Vagina (tissue), 2 donors: ENCODE measurements at regions not wholly inside any gene's neighbourhood (a gene's known extent, or its start where the extent isn't known, plus 50 kb on each side); places are given as distances from the start of the nearest gene placed in this dataset.

Experiments
- POLR2A ChIP-seq, 2 donors: fragments of 450-650 bp; IDR thresholded peaks; one replicate each; pipeline ENCODE4 v1.6.1; 2017; ENCODE audit warnings: antibody characterized with exemption in 2 of 2, mild to moderate bottlenecking in 2 of 2, moderate library complexity in 2 of 2
- POLR2AphosphoS5 ChIP-seq, 2 donors: sonication (generic); formaldehyde crosslinking; IDR thresholded peaks; one replicate each; pipeline ENCODE4 v1.9.0; 2017; ENCODE audit warnings: antibody characterized with exemption in 2 of 2, mild to moderate bottlenecking in 2 of 2, low read depth in 1 of 2; ENCODE audit not compliant: insufficient read depth in 1 of 2
- TF ChIP-seq, protein P1 (sequence below), 3 experiments: fragments of 450-650 bp in 2 of 3; fragments of 200-600 bp in 1 of 3; sonication (generic) in 1 of 3; IDR thresholded peaks; one replicate each; pipeline ENCODE4 v1.5.1; 2017 to 2019; ENCODE audit warnings: antibody characterized with exemption in 3 of 3, mild to moderate bottlenecking in 2 of 3, moderate library complexity in 2 of 3

- TF ChIP-seq, protein P1, sequence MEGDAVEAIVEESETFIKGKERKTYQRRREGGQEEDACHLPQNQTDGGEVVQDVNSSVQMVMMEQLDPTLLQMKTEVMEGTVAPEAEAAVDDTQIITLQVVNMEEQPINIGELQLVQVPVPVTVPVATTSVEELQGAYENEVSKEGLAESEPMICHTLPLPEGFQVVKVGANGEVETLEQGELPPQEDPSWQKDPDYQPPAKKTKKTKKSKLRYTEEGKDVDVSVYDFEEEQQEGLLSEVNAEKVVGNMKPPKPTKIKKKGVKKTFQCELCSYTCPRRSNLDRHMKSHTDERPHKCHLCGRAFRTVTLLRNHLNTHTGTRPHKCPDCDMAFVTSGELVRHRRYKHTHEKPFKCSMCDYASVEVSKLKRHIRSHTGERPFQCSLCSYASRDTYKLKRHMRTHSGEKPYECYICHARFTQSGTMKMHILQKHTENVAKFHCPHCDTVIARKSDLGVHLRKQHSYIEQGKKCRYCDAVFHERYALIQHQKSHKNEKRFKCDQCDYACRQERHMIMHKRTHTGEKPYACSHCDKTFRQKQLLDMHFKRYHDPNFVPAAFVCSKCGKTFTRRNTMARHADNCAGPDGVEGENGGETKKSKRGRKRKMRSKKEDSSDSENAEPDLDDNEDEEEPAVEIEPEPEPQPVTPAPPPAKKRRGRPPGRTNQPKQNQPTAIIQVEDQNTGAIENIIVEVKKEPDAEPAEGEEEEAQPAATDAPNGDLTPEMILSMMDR (IDR thresholded peaks at IDR 0.05) = no peak
- TF ChIP-seq POLR2AphosphoS5 (IDR thresholded peaks at IDR 0.05; ENCODE audit: insufficient read depth in 1 of 2, low read depth in 1 of 2) = no peak
- TF ChIP-seq POLR2A (IDR thresholded peaks at IDR 0.05) = no peak
Measured at GRCh38 chr6:168255283-168255881, 64.2 kb downstream of the DACT2 start.
